Amniotic stem cell (primary cell): ENCODE measurements at regions not wholly inside any gene's neighbourhood (a gene's known extent, or its start where the extent isn't known, plus 50 kb on each side); places are given as distances from the start of the nearest gene placed in this dataset.

Source experiments
- DNase-seq: peaks from one replicate; lab custom pipeline; 2025; lab: John Stamatoyannopoulos, UW

GRCh38 chr13:107202371-107203023, 634.6 kb upstream of the ARGLU1 start:
- DNase-seq: no peak

GRCh38 chr13:107200491-107200890, 632.6 kb upstream of the ARGLU1 start:
- no peak for DNase-seq

- no peak for DNase-seq
These were observed 624.4 kb upstream of the ARGLU1 start for GRCh38 chr13:107192289-107192688.

- no peak for DNase-seq
These were observed 622.1 kb upstream of the ARGLU1 start for GRCh38 chr13:107190065-107190464.

GRCh38 chr13:107185889-107186288, 618.0 kb upstream of the ARGLU1 start:
- DNase-seq: no peak

- DNase-seq: no peak
These were observed 602.5 kb upstream of the ARGLU1 start for GRCh38 chr13:107170270-107170931.

GRCh38 chr13:107157271-107157670, 589.3 kb upstream of the ARGLU1 start:
- DNase-seq: peak; percentile 9

- no peak for DNase-seq
These were observed 576.5 kb upstream of the ARGLU1 start for GRCh38 chr13:107144432-107144831.

GRCh38 chr13:107141767-107142166, 573.8 kb upstream of the ARGLU1 start:
- no peak for DNase-seq

GRCh38 chr13:107139006-107139405, 571.1 kb upstream of the ARGLU1 start:
- no peak for DNase-seq

GRCh38 chr13:107138486-107138885, 570.5 kb upstream of the ARGLU1 start:
- DNase-seq: no peak

GRCh38 chr13:107133950-107134349, 566.0 kb upstream of the ARGLU1 start:
- no peak for DNase-seq

GRCh38 chr13:107130566-107130965, 562.6 kb upstream of the ARGLU1 start:
- no peak for DNase-seq

GRCh38 chr13:107124730-107125129, 556.8 kb upstream of the ARGLU1 start:
- no peak for DNase-seq

- no peak for DNase-seq
These were observed 556.3 kb upstream of the ARGLU1 start for GRCh38 chr13:107124129-107124718.

- DNase-seq: no peak
These were observed 553.9 kb upstream of the ARGLU1 start for GRCh38 chr13:107121793-107122192.

- DNase-seq: no peak
These were observed 552.3 kb upstream of the ARGLU1 start for GRCh38 chr13:107119989-107120881.

- DNase-seq: no peak
These were observed 550.6 kb upstream of the ARGLU1 start for GRCh38 chr13:107118506-107118905.

- DNase-seq: no peak
These were observed 549.5 kb upstream of the ARGLU1 start for GRCh38 chr13:107117327-107118012.

- no peak for DNase-seq
These were observed 545.5 kb upstream of the ARGLU1 start for GRCh38 chr13:107113387-107113786.

- no peak for DNase-seq
These were observed 543.3 kb upstream of the ARGLU1 start for GRCh38 chr13:107111248-107111647.

GRCh38 chr13:107104631-107105030, 536.7 kb upstream of the ARGLU1 start:
- no peak for DNase-seq
